Mucosa of descending colon (tissue), 3 donors: ENCODE measurements at regions not wholly inside any gene's neighbourhood (a gene's known extent, or its start where the extent isn't known, plus 50 kb on each side); places are given as distances from the start of the nearest gene placed in this dataset.

Source experiments
- ATAC-seq: fragments of 200-7000 bp; cut with Tn5 transposase; one replicate; pipeline ENCODE4 v1.9.1; 2020; ENCODE audit warnings: mild to moderate bottlenecking, moderate library complexity
- DNase-seq, 3 donors: peaks; one replicate each; pipeline ENCODE4 v3.0.0-alpha.2; 2020
- H3K36me3 ChIP-seq: fragments of 200-600 bp; one replicate; pipeline ENCODE4 v1.8.0; 2021; ENCODE audit warnings: low read depth, mild to moderate bottlenecking
- H3K4me1 ChIP-seq: fragments of 200-600 bp; one replicate; pipeline ENCODE4 v1.8.0; 2021; ENCODE audit warnings: low read depth, mild to moderate bottlenecking
- H3K4me3 ChIP-seq: fragments of 200-600 bp; one replicate; pipeline ENCODE4 v1.8.0; 2021; ENCODE audit warnings: mild to moderate bottlenecking
- H3K9me3 ChIP-seq: fragments of 200-600 bp; one replicate; pipeline ENCODE4 v1.8.0; 2021; ENCODE audit warnings: mild to moderate bottlenecking
- CTCF ChIP-seq: fragments of 200-600 bp; IDR thresholded peaks from one replicate; pipeline ENCODE4 v1.8.0; 2022; ENCODE audit warnings: antibody characterized with exemption, mild to moderate bottlenecking
- intact Hi-C, 2 donors: fragments of 100-400 bp; cut with DNase I in 1 of 2; cut with micrococcal nuclease in 1 of 2; formaldehyde crosslinking; loops; one replicate each; pipeline versions ENCODE4 v1.11.0 to v1.11.1; 2022; cut with DNase I, micrococcal nuclease
- donor health status: DM: no; HTN: no; CAD: no; lungs with moderate emphysema.
- donor health status: DM: no; HTN: no; CAD: no.
- donor health status: DM: no; HTN: yes; CAD: no.

DNA sequence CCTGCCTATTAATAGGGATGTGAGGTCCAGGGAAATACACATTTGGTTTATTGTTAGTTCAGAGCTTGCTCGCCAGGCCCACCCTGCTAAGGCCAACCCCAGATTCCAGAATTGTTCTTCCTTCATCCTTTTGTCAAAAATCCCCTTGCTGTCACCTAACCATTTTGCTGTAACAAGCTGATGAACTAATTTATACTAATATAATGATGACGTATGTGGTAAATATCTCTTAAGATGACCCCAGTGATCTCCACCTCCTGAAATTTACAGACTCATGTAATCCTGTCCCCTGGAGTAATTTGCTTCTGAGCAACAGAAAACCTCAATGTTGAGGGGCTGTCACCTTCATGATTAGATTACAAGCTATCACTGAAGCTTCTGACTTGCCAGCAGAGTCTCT lies 236.3 kb upstream of the N4BP1 start:
- intact Hi-C loops = no loop called here
- DNase-seq (no peak), ATAC-seq (no peak)
- H3K4me1 ChIP-seq = no peaks in the 10 kb centered on the region
- no peaks in the 10 kb centered on the region for H3K36me3 ChIP-seq
- no peak for TF ChIP-seq CTCF
- H3K9me3 ChIP-seq = no peaks in the 10 kb centered on the region
- H3K4me3 ChIP-seq = no peak overlapping the region

- no peak for TF ChIP-seq CTCF
- ATAC-seq (no peak), DNase-seq (no peak)
Observed at GRCh38 chr16:48845261-48845660, 235.3 kb upstream of the N4BP1 start.

GRCh38 chr16:48838349-48838748 lies 228.4 kb upstream of the N4BP1 start:
- Histone ChIP-seq H3K4me3 (no peak overlapping the region), H3K36me3 (no peaks in the 10 kb centered on the region), H3K4me1 (no peaks in the 10 kb centered on the region), H3K9me3 (no peaks in the 10 kb centered on the region)
- intact Hi-C loops = no loop called here
- DNase-seq (no peak), ATAC-seq (no peak)
- no peak for TF ChIP-seq CTCF

More at GRCh38 chr16:48845261-48845660, 235.3 kb upstream of the N4BP1 start:
- H3K4me1 ChIP-seq = no peaks in the 10 kb centered on the region
- H3K36me3 ChIP-seq = no peaks in the 10 kb centered on the region
- intact Hi-C loops = no loop called here
- H3K4me3 ChIP-seq = no peak overlapping the region
- H3K9me3 ChIP-seq = no peaks in the 10 kb centered on the region

GRCh38 chr16:48836636-48837035 lies 226.7 kb upstream of the N4BP1 start:
- no peaks in the 10 kb centered on the region for H3K9me3 ChIP-seq
- H3K4me1 ChIP-seq = no peaks in the 10 kb centered on the region
- intact Hi-C loops = no loop called here
- no peak for ATAC-seq
- DNase-seq = no peak
- no peak overlapping the region for H3K4me3 ChIP-seq
- no peak for TF ChIP-seq CTCF
- no peaks in the 10 kb centered on the region for H3K36me3 ChIP-seq

DNA sequence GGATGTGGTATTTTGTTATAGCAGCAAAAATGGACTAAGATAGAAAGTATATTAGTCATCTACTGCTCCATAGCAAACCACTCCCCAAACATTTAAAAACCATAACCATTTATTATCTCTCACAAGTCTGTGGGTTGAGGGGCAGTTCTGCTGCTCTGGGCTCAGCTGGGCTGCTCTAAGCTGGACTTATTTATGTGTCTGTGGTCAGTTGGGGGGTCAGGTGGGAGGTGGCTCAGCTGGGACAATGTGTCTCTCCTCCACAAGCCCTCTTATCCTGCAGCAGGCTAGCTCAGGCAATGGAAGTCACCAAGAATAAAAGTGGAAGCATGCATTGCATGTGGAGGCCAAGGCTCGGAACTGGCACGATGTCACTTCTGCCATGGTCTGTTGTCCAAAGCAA lies 226.1 kb upstream of the N4BP1 start:
- ATAC-seq (no peak), DNase-seq (no peak)
- Histone ChIP-seq H3K36me3 (no peaks in the 10 kb centered on the region), H3K4me3 (no peak overlapping the region), H3K9me3 (no peaks in the 10 kb centered on the region), H3K4me1 (no peaks in the 10 kb centered on the region)
- intact Hi-C loops = no loop called here
- TF ChIP-seq CTCF = no peak

DNA sequence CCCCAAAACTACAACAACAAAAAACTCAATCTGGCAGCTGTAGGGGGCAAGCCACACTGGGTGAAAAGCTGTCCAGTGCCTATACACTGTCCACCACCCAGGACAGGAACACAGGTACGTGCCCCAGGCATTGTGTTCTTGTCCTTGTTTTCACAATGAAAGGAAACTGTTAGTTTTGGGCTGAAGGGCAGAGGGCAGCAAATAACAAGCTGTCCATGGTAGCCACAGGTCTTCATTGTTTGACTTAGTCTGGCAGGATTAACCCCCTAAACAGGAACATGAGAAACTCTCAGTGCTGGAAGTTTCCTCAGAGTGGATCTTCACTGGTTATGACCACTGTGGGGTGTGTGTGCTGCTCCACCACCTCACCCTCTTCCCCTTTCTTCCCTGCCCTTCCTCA lies 224.6 kb upstream of the N4BP1 start:
- Histone ChIP-seq H3K9me3 (no peaks in the 10 kb centered on the region), H3K36me3 (no peaks in the 10 kb centered on the region), H3K4me3 (no peak overlapping the region), H3K4me1 (no peaks in the 10 kb centered on the region)
- intact Hi-C loops = no loop called here
- no peak for TF ChIP-seq CTCF
- DNase-seq = no peak
- ATAC-seq = no peak
